NCI-H748 treated with DMSO at 0.1 percent for 48 hours (cell line): ENCODE measurements at regions not wholly inside any gene's neighbourhood (a gene's known extent, or its start where the extent isn't known, plus 50 kb on each side); places are given as distances from the start of the nearest gene placed in this dataset.

ENCODE experiments used
- DNase-seq: peaks from one replicate; lab custom pipeline; 2025; lab: John Stamatoyannopoulos, UW

DNA sequence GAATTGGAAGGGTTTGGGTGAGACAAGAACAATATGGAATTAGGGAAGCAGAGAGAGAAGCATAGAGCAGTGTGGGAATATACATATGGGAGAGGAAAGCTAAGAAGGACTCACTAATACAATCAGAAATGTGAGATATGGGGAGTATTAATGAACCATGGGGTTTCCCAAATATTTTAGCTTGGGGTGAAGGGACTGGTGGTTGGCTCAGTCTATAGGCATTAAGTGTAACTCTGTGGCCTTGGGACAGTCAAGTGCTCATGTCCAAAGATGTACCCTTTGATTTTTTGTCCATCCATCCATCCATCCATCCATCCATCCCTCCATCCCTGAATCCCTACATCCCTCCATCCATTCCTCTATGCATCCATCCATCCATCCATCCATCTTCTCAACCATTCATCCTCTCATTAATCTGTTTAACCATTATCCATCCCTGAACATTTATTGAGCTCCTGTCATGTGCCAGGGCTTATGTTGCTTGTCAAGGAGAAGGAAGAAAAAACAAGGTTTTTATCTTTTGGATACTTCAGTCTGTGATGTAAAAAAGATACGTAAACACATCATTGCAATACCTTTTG lies 263.4 kb upstream of the CHD6 start:
- no peak for DNase-seq

- DNase-seq, result no peak
Observed at GRCh38 chr20:41879123-41879522, 260.9 kb upstream of the CHD6 start.

GRCh38 chr20:41877911-41878310 lies 259.7 kb upstream of the CHD6 start:
- no peak for DNase-seq

GRCh38 chr20:41874658-41875057 lies 256.5 kb upstream of the CHD6 start:
- no peak for DNase-seq

GRCh38 chr20:41872930-41873329 lies 254.8 kb upstream of the CHD6 start:
- DNase-seq, result no peak

DNA sequence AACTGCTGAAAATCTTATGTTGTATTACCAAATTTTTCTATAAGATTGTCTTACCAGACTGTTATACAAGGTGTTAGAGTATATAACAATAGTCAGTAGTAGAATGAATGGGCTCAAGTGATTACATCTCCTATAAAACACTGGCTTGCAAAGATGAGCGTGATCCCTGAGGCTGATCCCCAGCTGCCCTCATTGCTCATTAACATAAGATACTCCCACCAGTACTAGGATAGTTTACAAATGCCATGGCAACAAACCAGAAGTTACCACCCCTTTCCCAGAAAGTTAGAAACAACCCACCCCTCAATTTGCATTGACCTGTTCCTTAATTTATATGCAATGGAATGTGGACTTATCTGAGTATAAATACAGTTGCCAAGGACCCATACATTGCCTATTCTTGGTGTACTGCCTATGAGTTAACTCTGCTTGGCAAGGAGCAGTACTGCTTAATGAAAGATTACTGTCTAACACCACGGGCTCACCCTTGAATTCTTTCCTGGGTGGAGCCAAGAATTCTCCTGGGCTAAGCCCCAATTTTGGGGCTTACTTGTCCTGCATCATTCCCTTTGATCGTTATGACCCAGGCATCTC lies 252.8 kb upstream of the CHD6 start:
- no peak for DNase-seq

- no peak for DNase-seq
Observed at GRCh38 chr20:41869261-41869660, 251.1 kb upstream of the CHD6 start.

GRCh38 chr20:41865938-41866337 lies 247.8 kb upstream of the CHD6 start:
- DNase-seq, result no peak

DNA sequence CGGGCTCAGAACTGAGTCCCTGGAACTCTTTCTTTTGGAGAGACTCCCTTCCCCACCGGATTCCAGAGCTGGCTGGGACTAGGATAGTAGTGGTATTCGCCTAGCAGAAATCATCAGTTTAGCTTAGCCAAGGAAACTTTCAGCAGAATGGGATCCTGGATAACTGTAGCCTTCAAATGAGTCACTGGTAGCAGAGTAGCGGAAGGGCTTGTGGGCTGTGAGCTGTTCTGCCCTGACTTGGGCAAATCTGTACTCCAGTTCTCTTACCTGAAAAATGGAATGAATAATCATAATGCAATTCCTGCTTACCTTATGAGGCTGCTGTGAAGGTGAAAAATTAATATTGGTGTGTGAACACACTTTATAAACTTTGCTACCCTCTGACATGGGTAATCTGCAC lies 244.3 kb upstream of the CHD6 start:
- no peak for DNase-seq

GRCh38 chr20:41861772-41862422 lies 243.7 kb upstream of the CHD6 start:
- no peak for DNase-seq

GRCh38 chr20:41854765-41855164 lies 236.6 kb upstream of the CHD6 start:
- no peak for DNase-seq

- no peak for DNase-seq
Observed at GRCh38 chr20:41853806-41854205, 235.6 kb upstream of the CHD6 start.

DNA sequence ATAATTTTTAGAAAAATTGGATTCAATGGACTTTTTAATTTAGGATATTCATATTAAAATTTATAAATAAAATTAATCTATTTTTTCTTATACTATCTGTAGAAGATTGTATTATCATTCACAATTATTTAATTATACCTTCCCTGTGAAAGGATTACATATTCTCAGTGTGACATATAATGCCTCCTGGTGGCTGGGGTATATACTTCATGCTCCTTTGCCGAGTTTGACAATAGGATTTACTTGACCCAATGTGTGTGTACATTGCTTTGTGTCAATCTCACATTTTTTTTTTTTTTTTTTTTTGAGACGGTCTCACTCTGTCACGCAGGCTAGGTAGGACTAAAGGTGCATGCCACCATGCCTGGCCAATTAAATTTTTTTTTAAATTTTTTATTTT lies 230.0 kb upstream of the CHD6 start:
- DNase-seq, result no peak

- peak; percentile 78 for DNase-seq
Observed at GRCh38 chr20:41837669-41838224, 219.6 kb upstream of the CHD6 start.

DNA sequence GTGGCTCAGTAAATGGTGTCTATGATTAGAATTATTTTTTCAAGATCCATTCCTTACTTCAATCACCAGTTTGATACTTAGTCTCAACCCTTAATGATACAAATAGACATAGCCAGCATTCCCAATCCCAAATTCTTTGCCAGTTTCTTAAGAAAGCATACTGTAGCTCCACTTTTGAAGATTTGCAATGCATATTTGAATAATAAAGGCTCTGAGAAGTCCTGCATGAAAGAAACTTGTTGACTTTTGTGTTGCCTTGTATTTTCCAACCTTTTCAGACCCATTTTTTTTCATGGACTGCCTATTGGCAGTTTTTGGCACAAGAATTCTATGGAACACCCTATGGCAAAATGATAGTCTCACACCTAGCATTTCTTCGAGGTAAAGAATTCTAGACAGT lies 215.6 kb upstream of the CHD6 start:
- DNase-seq, result no peak

GRCh38 chr20:41830702-41831101 lies 212.5 kb upstream of the CHD6 start:
- no peak for DNase-seq

GRCh38 chr20:41819436-41819835 lies 201.3 kb upstream of the CHD6 start:
- DNase-seq, result no peak

DNA sequence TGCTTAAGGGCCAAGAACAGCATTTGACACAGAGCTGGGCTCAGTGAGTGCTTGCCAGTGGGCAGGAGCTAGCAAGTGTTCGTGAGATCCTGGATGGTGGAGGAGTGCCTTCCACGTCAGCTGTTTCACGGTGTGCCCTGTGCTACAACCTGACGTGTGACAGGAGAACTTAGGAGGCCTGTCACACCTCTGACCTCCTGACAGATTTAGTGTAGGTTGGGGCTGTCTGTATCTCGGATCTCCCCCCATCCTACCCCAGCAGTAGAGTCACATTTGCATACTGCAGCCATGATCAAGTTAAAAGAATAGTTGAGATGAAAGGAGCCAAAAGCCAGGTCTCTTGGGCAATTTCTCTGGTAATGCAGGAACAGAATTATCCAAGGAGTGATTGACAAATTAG lies 200.8 kb upstream of the CHD6 start:
- DNase-seq, result no peak

DNA sequence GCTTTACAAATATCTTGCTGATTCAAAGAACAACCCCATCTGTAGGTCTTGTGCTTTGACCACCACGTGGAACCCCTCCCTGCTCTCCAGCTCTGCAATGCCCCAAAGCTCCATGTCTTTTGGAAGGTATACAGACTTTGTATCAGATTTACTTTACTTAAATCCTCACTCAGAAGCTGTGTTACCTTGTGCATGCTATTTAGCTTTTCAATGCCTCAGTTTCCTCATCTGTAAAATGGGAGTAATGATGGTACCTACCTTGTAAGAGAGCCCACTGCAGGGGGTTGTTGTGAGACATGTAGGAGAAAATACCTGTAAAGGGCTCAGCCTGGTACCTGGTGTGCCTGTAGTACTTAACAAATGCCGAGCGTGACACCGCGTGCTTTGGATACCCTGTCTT lies 200.2 kb upstream of the CHD6 start:
- DNase-seq, result no peak

GRCh38 chr20:41811456-41811855 lies 193.3 kb upstream of the CHD6 start:
- no peak for DNase-seq

- DNase-seq, result no peak
Observed at GRCh38 chr20:41800040-41800439, 181.9 kb upstream of the CHD6 start.

DNA sequence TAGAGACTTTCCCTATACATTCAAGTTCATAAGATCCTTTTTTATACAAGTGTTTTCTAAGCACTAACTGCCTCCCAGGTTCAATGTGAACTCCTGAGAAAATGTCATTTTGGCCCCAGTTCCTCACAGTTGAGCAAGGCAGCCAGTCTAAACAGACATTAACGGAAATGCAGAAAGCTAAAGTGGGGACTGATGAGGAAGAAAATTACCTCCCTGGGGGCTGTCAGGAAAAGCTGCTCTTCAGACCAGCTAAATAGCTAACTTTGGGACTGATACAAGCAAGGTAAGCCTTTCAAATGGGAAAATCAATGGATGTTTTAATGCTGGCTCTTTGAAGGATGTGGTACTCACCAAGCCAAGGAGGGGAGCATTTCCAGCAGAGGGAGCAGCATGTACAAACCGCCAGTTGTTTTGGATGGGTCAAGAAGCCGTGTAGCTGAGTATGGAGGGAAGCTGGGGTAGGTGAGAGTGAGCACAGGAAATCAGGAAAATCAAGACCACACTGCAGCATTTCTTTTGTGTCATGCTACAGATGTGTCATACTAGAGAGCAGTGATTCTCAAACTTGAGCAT lies 180.8 kb upstream of the CHD6 start:
- no peak for DNase-seq

GRCh38 chr20:41786158-41786557 lies 168.0 kb upstream of the CHD6 start:
- peak; percentile 20 for DNase-seq
